NT2/D1 (cell line): ENCODE measurements at regions not wholly inside any gene's neighbourhood (a gene's known extent, or its start where the extent isn't known, plus 50 kb on each side); places are given as distances from the start of the nearest gene placed in this dataset.
"Not testable (repeated sequence)": the region's sequence is repeated elsewhere in the genome, so short reads cannot be mapped to it uniquely, and the experiment has no call there.

Experiments
- DNase-seq: peaks from one replicate; pipeline ENCODE4 v3.0.0-alpha.2; 2011; ENCODE audit warnings: low read depth, low spot score
- H3K27me3 ChIP-seq: 2 replicates; pipeline ENCODE4 v1.6.0; 2011; ENCODE audit warnings: mild to moderate bottlenecking; ENCODE audit not compliant: insufficient read length, insufficient read depth
- H3K36me3 ChIP-seq: 2 replicates; pipeline ENCODE4 v1.6.1; 2011; ENCODE audit warnings: mild to moderate bottlenecking, low read length, mixed read lengths; ENCODE audit not compliant: insufficient read depth, insufficient read length
- H3K4me1 ChIP-seq: 2 replicates; pipeline ENCODE4 v1.5.1; 2011; ENCODE audit not compliant: insufficient read depth, insufficient read length
- H3K4me3 ChIP-seq: 2 replicates; pipeline ENCODE4 v1.5.1; 2011; ENCODE audit warnings: low read depth; ENCODE audit not compliant: insufficient read length
- H3K9ac ChIP-seq: 2 replicates; pipeline ENCODE4 v1.6.0; 2011; ENCODE audit warnings: low read depth; ENCODE audit not compliant: insufficient read length
- H3K9me3 ChIP-seq: 2 replicates; pipeline ENCODE4 v1.5.1; 2011; ENCODE audit warnings: mild to moderate bottlenecking, low read length; ENCODE audit not compliant: insufficient read depth
- SUZ12 ChIP-seq: IDR thresholded peaks from 2 replicates; pipeline ENCODE4 v1.6.1; 2011; ENCODE audit not compliant: insufficient read length, insufficient read depth; ENCODE audit errors: extremely low read depth
- YY1 ChIP-seq: IDR thresholded peaks from 2 replicates; pipeline ENCODE4 v1.6.1; 2011; ENCODE audit not compliant: insufficient read length, insufficient read depth
- ZNF274 ChIP-seq: IDR thresholded peaks from 2 replicates; pipeline ENCODE4 v1.6.1; 2011; ENCODE audit warnings: mild to moderate bottlenecking, low read depth, low read length

GRCh38 chr1:208985231-208985630, 598.3 kb upstream of the CAMK1G start:
- Histone ChIP-seq H3K4me1 (no peaks in the 10 kb centered on the region), H3K9ac (no peak overlapping the region), H3K4me3 (no peak overlapping the region), H3K9me3 (no peaks in the 10 kb centered on the region), H3K36me3 (no peaks in the 10 kb centered on the region), H3K27me3 (no peaks in the 10 kb centered on the region)
- TF ChIP-seq ZNF274 (no peak), YY1 (no peak), SUZ12 (no peak)
- DNase-seq, result no peak

GRCh38 chr1:208988811-208989222, 594.7 kb upstream of the CAMK1G start:
- no peak for DNase-seq
- Histone ChIP-seq H3K9me3 (peaks cover 13% of the 10 kb centered on the region; the same call in 1 of the 2 replicates), H3K27me3 (no peaks in the 10 kb centered on the region), H3K4me1 (no peaks in the 10 kb centered on the region), H3K36me3 (no peaks in the 10 kb centered on the region), H3K4me3 (no peak overlapping the region), H3K9ac (no peak overlapping the region)
- TF ChIP-seq SUZ12, result no peak
- no peak for TF ChIP-seq YY1
- no peak for TF ChIP-seq ZNF274

- TF ChIP-seq YY1 (no peak), SUZ12 (no peak), ZNF274 (no peak)
- no peak for DNase-seq
- no peak overlapping the region for H3K4me3 ChIP-seq
- no peaks in the 10 kb centered on the region for H3K36me3 ChIP-seq
- H3K9me3 ChIP-seq, result peaks cover 13% of the 10 kb centered on the region; the same call in 1 of the 2 replicates
- H3K4me1 ChIP-seq, result no peaks in the 10 kb centered on the region
- no peaks in the 10 kb centered on the region for H3K27me3 ChIP-seq
- H3K9ac ChIP-seq, result no peak overlapping the region
These were observed 593.1 kb upstream of the CAMK1G start for GRCh38 chr1:208990456-208990855.

GRCh38 chr1:208997053-208997452, 586.5 kb upstream of the CAMK1G start:
- not testable (repeated sequence) for DNase-seq, H3K9me3 ChIP-seq, H3K27me3 ChIP-seq, H3K9ac ChIP-seq, H3K4me1 ChIP-seq, H3K4me3 ChIP-seq, H3K36me3 ChIP-seq

- no peaks in the 10 kb centered on the region for H3K4me1 ChIP-seq
- H3K36me3 ChIP-seq, result no peaks in the 10 kb centered on the region
- no peaks in the 10 kb centered on the region for H3K27me3 ChIP-seq
- H3K9me3 ChIP-seq, result no peaks in the 10 kb centered on the region
- TF ChIP-seq YY1 (no peak), SUZ12 (no peak), ZNF274 (no peak)
- no peak overlapping the region for H3K4me3 ChIP-seq
- no peak overlapping the region for H3K9ac ChIP-seq
- DNase-seq, result no peak
These were observed 585.7 kb upstream of the CAMK1G start for GRCh38 chr1:208997726-208998312.

- H3K9me3 ChIP-seq, result no peaks in the 10 kb centered on the region
- no peak for TF ChIP-seq ZNF274
- no peak for TF ChIP-seq YY1
- no peak for TF ChIP-seq SUZ12
- H3K27me3 ChIP-seq, result no peaks in the 10 kb centered on the region
- no peak overlapping the region for H3K9ac ChIP-seq
- no peaks in the 10 kb centered on the region for H3K36me3 ChIP-seq
- H3K4me3 ChIP-seq, result no peak overlapping the region
- H3K4me1 ChIP-seq, result no peaks in the 10 kb centered on the region
- DNase-seq, result no peak
These were observed 574.9 kb upstream of the CAMK1G start for GRCh38 chr1:209008586-209008985.

- Histone ChIP-seq H3K9me3 (no peaks in the 10 kb centered on the region), H3K27me3 (no peaks in the 10 kb centered on the region), H3K4me1 (no peaks in the 10 kb centered on the region), H3K9ac (no peak overlapping the region), H3K36me3 (no peaks in the 10 kb centered on the region), H3K4me3 (no peak overlapping the region)
- DNase-seq, result no peak
- TF ChIP-seq YY1, result no peak
- TF ChIP-seq ZNF274, result no peak
- no peak for TF ChIP-seq SUZ12
These were observed 572.9 kb upstream of the CAMK1G start for GRCh38 chr1:209010475-209011230.
